NCI-H345 (cell line): ENCODE measurements at regions not wholly inside any gene's neighbourhood (a gene's known extent, or its start where the extent isn't known, plus 50 kb on each side); places are given as distances from the start of the nearest gene placed in this dataset.
"Not testable (repeated sequence)": the region's sequence is repeated elsewhere in the genome, so short reads cannot be mapped to it uniquely, and the experiment has no call there.

Experiments used
- DNase-seq: peaks from one replicate; lab custom pipeline; 2025; lab: John Stamatoyannopoulos, UW

GRCh38 chr3:59411186-59411585 lies 361.4 kb upstream of the CFAP20DC start:
- DNase-seq: no peak

GRCh38 chr3:59408047-59408624 lies 358.3 kb upstream of the CFAP20DC start:
- no peak for DNase-seq

GRCh38 chr3:59407425-59407824 lies 357.6 kb upstream of the CFAP20DC start:
- DNase-seq: no peak

GRCh38 chr3:59406943-59407342 lies 357.1 kb upstream of the CFAP20DC start:
- DNase-seq: no peak

GRCh38 chr3:59404851-59405250 lies 355.0 kb upstream of the CFAP20DC start:
- no peak for DNase-seq

- no peak for DNase-seq
Measured at GRCh38 chr3:59404064-59404463, 354.2 kb upstream of the CFAP20DC start.

- DNase-seq: no peak
Measured at GRCh38 chr3:59401924-59402323, 352.1 kb upstream of the CFAP20DC start.

- no peak for DNase-seq
Measured at GRCh38 chr3:59392116-59392515, 342.3 kb upstream of the CFAP20DC start.

- DNase-seq: no peak
Measured at GRCh38 chr3:59391131-59391530, 341.3 kb upstream of the CFAP20DC start.

GRCh38 chr3:59388555-59389270 lies 338.9 kb upstream of the CFAP20DC start:
- no peak for DNase-seq

- no peak for DNase-seq
Measured at GRCh38 chr3:59386165-59386564, 336.3 kb upstream of the CFAP20DC start.

GRCh38 chr3:59385547-59385946 lies 335.7 kb upstream of the CFAP20DC start:
- DNase-seq: no peak

GRCh38 chr3:59381282-59381681 lies 331.5 kb upstream of the CFAP20DC start:
- DNase-seq: no peak

GRCh38 chr3:59380146-59380545 lies 330.3 kb upstream of the CFAP20DC start:
- DNase-seq: no peak

GRCh38 chr3:59374818-59375211 lies 325.0 kb upstream of the CFAP20DC start:
- DNase-seq: no peak

- DNase-seq: no peak
Measured at GRCh38 chr3:59374091-59374817, 324.4 kb upstream of the CFAP20DC start.

- no peak for DNase-seq
Measured at GRCh38 chr3:59372346-59372745, 322.5 kb upstream of the CFAP20DC start.

GRCh38 chr3:59368900-59369675 lies 319.3 kb upstream of the CFAP20DC start:
- DNase-seq: no peak

GRCh38 chr3:59367150-59367549 lies 317.3 kb upstream of the CFAP20DC start:
- DNase-seq: no peak

GRCh38 chr3:59366218-59366617 lies 316.4 kb upstream of the CFAP20DC start:
- no peak for DNase-seq

GRCh38 chr3:59364496-59364895 lies 314.7 kb upstream of the CFAP20DC start:
- DNase-seq: no peak

GRCh38 chr3:59360312-59360711 lies 310.5 kb upstream of the CFAP20DC start:
- DNase-seq: not testable (repeated sequence)
